IMR-90 (cell line): ENCODE measurements at regions not wholly inside any gene's neighbourhood (a gene's known extent, or its start where the extent isn't known, plus 50 kb on each side); places are given as distances from the start of the nearest gene placed in this dataset.

ENCODE experiments used
- ATAC-seq: fragments of 200-7000 bp; cut with Tn5 transposase; 2 replicates; pipeline ENCODE4 v1.9.1; 2020; ENCODE audit warnings: low read depth, mild to moderate bottlenecking, moderate library complexity
- BruUV-seq: library from RNA; stranded (reverse); fragments of 400-500 nt; replicated peaks from 2 replicates; lab custom pipeline; 2021; lab: Mats Ljungman, UMichigan
- CTCF ChIA-PET: fragments of 300-600 bp; formaldehyde crosslinking; extraction: SDS; loops from one replicate; lab custom pipeline; 2021; ENCODE audit warnings: antibody characterized with exemption; lab: Yijun Ruan, JAX
- POLR2A ChIA-PET: fragments of 300-600 bp; sonication (Branson Sonifier 250); formaldehyde crosslinking; loops from one replicate; lab custom pipeline; 2022; ENCODE audit warnings: antibody characterized with exemption; ENCODE audit not compliant: unreplicated experiment; lab: Charles Lee
- DNase-seq: peaks from one replicate; pipeline ENCODE4 v3.0.0; 2013
- H2AFZ ChIP-seq: replicated peaks from 2 replicates; pipeline ENCODE3; 2013; ENCODE audit warnings: low read length, mild to moderate bottlenecking; ENCODE audit not compliant: poor library complexity
- H2AK5ac ChIP-seq: 2 replicates; pipeline ENCODE4 v1.6.1; 2013; ENCODE audit warnings: low read depth, low read length, inconsistent platforms
- H2AK9ac ChIP-seq: replicated peaks from 2 replicates; pipeline ENCODE3; 2013; ENCODE audit warnings: mild to moderate bottlenecking, low read depth, low read length, moderate library complexity; ENCODE audit not compliant: poor library complexity
- H2BK120ac ChIP-seq: 2 replicates; pipeline ENCODE4 v1.6.1; 2013; ENCODE audit warnings: low read depth, low read length, inconsistent platforms
- H2BK15ac ChIP-seq: 3 replicates; pipeline ENCODE4 v1.6.1; 2013; ENCODE audit warnings: low read depth, low read length, inconsistent platforms
- H2BK20ac ChIP-seq: 2 replicates; pipeline ENCODE4 v1.6.1; 2013; ENCODE audit warnings: low read depth, mild to moderate bottlenecking, inconsistent platforms, low read length, moderate library complexity
- H2BK5ac ChIP-seq: 2 replicates; pipeline ENCODE4 v1.6.1; 2013; ENCODE audit warnings: mild to moderate bottlenecking, low read depth, low read length, inconsistent platforms; ENCODE audit not compliant: poor library complexity, severe bottlenecking
- H3K14ac ChIP-seq: replicated peaks from 2 replicates; pipeline ENCODE4 v1.6.1; 2013; ENCODE audit warnings: low read depth, low read length, inconsistent platforms
- H3K18ac ChIP-seq: 2 replicates; pipeline ENCODE4 v1.6.1; 2013; ENCODE audit warnings: low read depth, low read length, control low read depth
- H3K23ac ChIP-seq: 2 replicates; pipeline ENCODE4 v1.6.1; 2013; ENCODE audit warnings: low read depth, low read length, inconsistent platforms
- H3K27ac ChIP-seq: 2 replicates; pipeline ENCODE4 v1.5.1; 2013; ENCODE audit warnings: mild to moderate bottlenecking, control low read depth, low read length; ENCODE audit not compliant: insufficient read depth
- H3K27me3 ChIP-seq: 2 replicates; pipeline ENCODE4 v1.6.1; 2013; ENCODE audit warnings: low read length; ENCODE audit not compliant: control insufficient read depth, insufficient read depth
- H3K36me3 ChIP-seq: 2 replicates; pipeline ENCODE4 v1.6.1; 2013; ENCODE audit warnings: low read length, mixed read lengths; ENCODE audit not compliant: control insufficient read depth, insufficient read depth
- H3K4ac ChIP-seq: 2 replicates; pipeline ENCODE4 v1.6.1; 2013; ENCODE audit warnings: low read depth, low read length, inconsistent platforms
- H3K4me1 ChIP-seq: 2 replicates; pipeline ENCODE4 v1.6.1; 2013; ENCODE audit warnings: low read length, mixed read lengths; ENCODE audit not compliant: control insufficient read depth, insufficient read depth
- H3K4me2 ChIP-seq: 2 replicates; pipeline ENCODE4 v1.6.1; 2013; ENCODE audit warnings: low read depth, mild to moderate bottlenecking, control low read depth, low read length, moderate library complexity
- H3K4me3 ChIP-seq: 2 replicates; pipeline ENCODE4 v1.5.1; 2013; ENCODE audit warnings: low read depth, mild to moderate bottlenecking, control low read depth, low read length, moderate library complexity; ENCODE audit not compliant: insufficient read depth
- H3K56ac ChIP-seq: 2 replicates; pipeline ENCODE4 v1.6.1; 2013; ENCODE audit warnings: low read length, inconsistent platforms; ENCODE audit not compliant: insufficient read depth; ENCODE audit errors: extremely low read depth
- H3K79me1 ChIP-seq, 2 experiments: 2 replicates each; pipeline ENCODE4 v1.6.1; 2013; ENCODE audit warnings: low read length in 2 of 2, inconsistent platforms in 1 of 2, low read depth in 1 of 2
- H3K9ac ChIP-seq: 2 replicates; pipeline ENCODE4 v1.6.1; 2013; ENCODE audit warnings: low read depth, low read length, control low read depth
- H3K9me1 ChIP-seq: 2 replicates; pipeline ENCODE4 v1.6.1; 2013; ENCODE audit warnings: low read length, inconsistent platforms; ENCODE audit not compliant: insufficient read depth
- H3K9me3 ChIP-seq: 2 replicates; pipeline ENCODE4 v1.6.1; 2013; ENCODE audit warnings: low read length; ENCODE audit not compliant: control insufficient read depth, insufficient read depth
- H4K20me1 ChIP-seq: 2 replicates; pipeline ENCODE4 v1.6.1; 2013; ENCODE audit warnings: low read length, inconsistent platforms; ENCODE audit not compliant: insufficient read depth
- H4K5ac ChIP-seq: 2 replicates; pipeline ENCODE4 v1.6.1; 2013; ENCODE audit warnings: mild to moderate bottlenecking, low read depth, low read length, control low read depth
- H4K8ac ChIP-seq, 2 experiments: 2 replicates each; pipeline ENCODE4 v1.6.1; 2013; ENCODE audit warnings: low read depth in 2 of 2, low read length in 2 of 2, control low read depth in 1 of 2, inconsistent platforms in 1 of 2
- H4K91ac ChIP-seq: 2 replicates; pipeline ENCODE4 v1.6.1; 2013; ENCODE audit warnings: low read depth, low read length, inconsistent platforms; ENCODE audit not compliant: insufficient read depth
- BHLHE40 ChIP-seq: fragments of 150-350 bp; IDR thresholded peaks from 2 replicates; pipeline ENCODE4 v1.6.1; 2016; ENCODE audit warnings: mild to moderate bottlenecking, low read depth, low read length
- CEBPB ChIP-seq: IDR thresholded peaks from 2 replicates; pipeline ENCODE4 v1.6.1; 2012; ENCODE audit warnings: low read depth, low read length, improper control_type of control experiment
- ELK1 ChIP-seq: fragments of 150-350 bp; IDR thresholded peaks from 2 replicates; pipeline ENCODE4 v1.6.1; 2016; ENCODE audit warnings: low read depth, mild to moderate bottlenecking, low read length, moderate library complexity, borderline replicate concordance
- MAFK ChIP-seq: IDR thresholded peaks from 2 replicates; pipeline ENCODE4 v1.6.1; 2012; ENCODE audit warnings: low read depth, low read length, improper control_type of control experiment
- MXI1 ChIP-seq: IDR thresholded peaks from 2 replicates; pipeline ENCODE4 v1.6.1; 2012; ENCODE audit warnings: low read depth, mild to moderate bottlenecking, low read length, moderate library complexity, borderline replicate concordance
- POLR2A ChIP-seq: IDR thresholded peaks from 2 replicates; pipeline ENCODE4 v1.6.1; 2012; ENCODE audit warnings: mild to moderate bottlenecking, low read depth, low read length
- RAD21 ChIP-seq: IDR thresholded peaks from 2 replicates; pipeline ENCODE4 v1.6.1; 2012; ENCODE audit warnings: low read length, improper control_type of control experiment
- RCOR1 ChIP-seq: IDR thresholded peaks from 2 replicates; pipeline ENCODE4 v1.6.1; 2012; ENCODE audit warnings: mild to moderate bottlenecking, low read length, improper control_type of control experiment; ENCODE audit not compliant: insufficient replicate concordance
- RFX5 ChIP-seq: IDR thresholded peaks from 2 replicates; pipeline ENCODE4 v1.8.0; 2012; ENCODE audit warnings: low read depth, mild to moderate bottlenecking, low read length, moderate library complexity
- SMC3 ChIP-seq: fragments of 150-350 bp; IDR thresholded peaks from 2 replicates; pipeline ENCODE4 v1.6.1; 2016; ENCODE audit warnings: low read depth, mild to moderate bottlenecking, antibody characterized with exemption, low read length, moderate library complexity
- WGBS, 2 experiments: methylation state at CpG; one replicate each; pipeline versions ENCODE4 v1.1.5 to v1.1.7; 2013; ENCODE audit warnings: missing lambda C conversion rate in 2 of 2; ENCODE audit not compliant: insufficient read length in 1 of 2; ENCODE audit errors: extremely low coverage in 2 of 2; 5-methylcytosine and 5-hydroxymethylcytosine counted together
- dilution Hi-C: fragments of 300-500 bp; cut with HindIII; formaldehyde crosslinking; loops from one replicate; pipeline ENCODE4 v1.14.3; 2018; ENCODE audit warnings: low sequenced_read_pairs; ENCODE audit not compliant: unreplicated experiment
- in situ Hi-C: fragments of 300-500 bp; cut with MboI; formaldehyde crosslinking; loops from 3 replicates; pipeline ENCODE4 v1.14.3; 2019; ENCODE audit warnings: low sequenced_read_pairs, inconsistent platforms, mixed read lengths
- intact Hi-C: fragments of 100-400 bp; cut with micrococcal nuclease; formaldehyde crosslinking; loops from 2 replicates; pipeline ENCODE4 v1.10.0; 2022
- TF ChIP-seq, protein P1 (sequence below): fragments of 150-350 bp; IDR thresholded peaks from 2 replicates; pipeline ENCODE4 v1.6.1; 2017; ENCODE audit warnings: mild to moderate bottlenecking, antibody characterized with exemption, low read length, low read depth

DNA sequence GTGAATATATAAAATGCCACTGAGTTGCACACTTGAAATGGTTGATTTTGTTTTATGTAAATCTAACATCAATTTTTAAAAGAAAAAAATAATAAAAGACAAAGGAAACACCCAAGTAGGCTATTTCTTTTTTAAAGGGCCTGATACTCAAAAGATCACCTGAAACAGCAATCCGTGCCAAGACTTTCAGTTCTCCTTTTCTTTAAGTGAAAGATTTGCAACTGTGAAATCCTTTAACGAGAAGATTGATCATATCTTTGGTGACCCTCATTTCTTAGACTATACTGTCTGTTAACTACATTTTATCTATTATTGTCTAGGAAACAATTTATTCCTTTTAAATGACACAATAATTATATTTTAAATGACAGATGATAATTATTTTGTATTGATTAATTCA lies 1841.5 kb downstream of the LRRC4C start:
- H3K4ac ChIP-seq: no peak overlapping the region
- H3K23ac ChIP-seq: no peak overlapping the region
- ChIA-PET CTCF (no interaction called here), POLR2A (no interaction called here)
- no peak overlapping the region for H2AFZ ChIP-seq
- no peak overlapping the region for H3K9ac ChIP-seq
- no peak overlapping the region for H2BK5ac ChIP-seq
- H3K4me1 ChIP-seq: no peaks in the 10 kb centered on the region
- H2AK9ac ChIP-seq: no peak overlapping the region
- ATAC-seq (no peak), DNase-seq (no peak)
- no peak overlapping the region for H4K5ac ChIP-seq
- no peaks in the 10 kb centered on the region for H3K79me1 ChIP-seq
- TF ChIP-seq BHLHE40: no peak
- no peak for TF ChIP-seq RCOR1
- TF ChIP-seq CEBPB: no peak
- TF ChIP-seq SMC3: no peak
- TF ChIP-seq RFX5: no peak
- no peak for TF ChIP-seq MXI1
- TF ChIP-seq POLR2A: no peak
- no peak for TF ChIP-seq ELK1
- no peak for TF ChIP-seq MAFK
- TF ChIP-seq, protein P1, sequence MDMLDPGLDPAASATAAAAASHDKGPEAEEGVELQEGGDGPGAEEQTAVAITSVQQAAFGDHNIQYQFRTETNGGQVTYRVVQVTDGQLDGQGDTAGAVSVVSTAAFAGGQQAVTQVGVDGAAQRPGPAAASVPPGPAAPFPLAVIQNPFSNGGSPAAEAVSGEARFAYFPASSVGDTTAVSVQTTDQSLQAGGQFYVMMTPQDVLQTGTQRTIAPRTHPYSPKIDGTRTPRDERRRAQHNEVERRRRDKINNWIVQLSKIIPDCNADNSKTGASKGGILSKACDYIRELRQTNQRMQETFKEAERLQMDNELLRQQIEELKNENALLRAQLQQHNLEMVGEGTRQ: no peak
- no peak for TF ChIP-seq RAD21
- no peak overlapping the region for H3K56ac ChIP-seq
- H4K8ac ChIP-seq: no peak overlapping the region
- no peak overlapping the region for H3K18ac ChIP-seq
- no peak overlapping the region for H2BK15ac ChIP-seq
- H3K4me2 ChIP-seq: no peak overlapping the region
- H4K91ac ChIP-seq: no peak overlapping the region
- no peak overlapping the region for H3K14ac ChIP-seq
- in situ Hi-C loops (no loop called here), dilution Hi-C loops (no loop called here), intact Hi-C loops (no loop called here)
- H2BK120ac ChIP-seq: no peak overlapping the region
- H3K4me3 ChIP-seq: no peak overlapping the region
- H2BK20ac ChIP-seq: no peak overlapping the region
- no peaks in the 10 kb centered on the region for H3K36me3 ChIP-seq
- no CpG with 5 or more reads among the region's 2 CpGs for WGBS, 2 experiments
- no peak overlapping the region for H2AK5ac ChIP-seq
- H3K27me3 ChIP-seq: no peaks in the 10 kb centered on the region
- BruUV-seq: no TSS peak
- no peaks in the 10 kb centered on the region for H3K9me1 ChIP-seq
- H4K20me1 ChIP-seq: no peaks in the 10 kb centered on the region
- no peak overlapping the region for H3K27ac ChIP-seq
- no peaks in the 10 kb centered on the region; the same call in 1 of the 2 replicates for H3K9me3 ChIP-seq
